ENCODE measurements at regions not wholly inside any gene's neighbourhood (a gene's known extent, or its start where the extent isn't known, plus 50 kb on each side); places are given as distances from the start of the nearest gene placed in this dataset.

GRCh38 chrX:139234898-139235297, 295.6 kb upstream of the F9 start:
- no peaks in the 10 kb centered on the region for H3K4me1 ChIP-seq
- no peak overlapping the region for H3K4me3 ChIP-seq
- H3K27ac ChIP-seq, result no peak overlapping the region
- intact Hi-C loops (cut with DNase I; ENCODE audit: low total_unique reads), result no loop called here
- no peak for DNase-seq
- H3K9me3 ChIP-seq, result no peaks in the 10 kb centered on the region
- H3K36me3 ChIP-seq, result no peaks in the 10 kb centered on the region
- TF ChIP-seq, protein P1, sequence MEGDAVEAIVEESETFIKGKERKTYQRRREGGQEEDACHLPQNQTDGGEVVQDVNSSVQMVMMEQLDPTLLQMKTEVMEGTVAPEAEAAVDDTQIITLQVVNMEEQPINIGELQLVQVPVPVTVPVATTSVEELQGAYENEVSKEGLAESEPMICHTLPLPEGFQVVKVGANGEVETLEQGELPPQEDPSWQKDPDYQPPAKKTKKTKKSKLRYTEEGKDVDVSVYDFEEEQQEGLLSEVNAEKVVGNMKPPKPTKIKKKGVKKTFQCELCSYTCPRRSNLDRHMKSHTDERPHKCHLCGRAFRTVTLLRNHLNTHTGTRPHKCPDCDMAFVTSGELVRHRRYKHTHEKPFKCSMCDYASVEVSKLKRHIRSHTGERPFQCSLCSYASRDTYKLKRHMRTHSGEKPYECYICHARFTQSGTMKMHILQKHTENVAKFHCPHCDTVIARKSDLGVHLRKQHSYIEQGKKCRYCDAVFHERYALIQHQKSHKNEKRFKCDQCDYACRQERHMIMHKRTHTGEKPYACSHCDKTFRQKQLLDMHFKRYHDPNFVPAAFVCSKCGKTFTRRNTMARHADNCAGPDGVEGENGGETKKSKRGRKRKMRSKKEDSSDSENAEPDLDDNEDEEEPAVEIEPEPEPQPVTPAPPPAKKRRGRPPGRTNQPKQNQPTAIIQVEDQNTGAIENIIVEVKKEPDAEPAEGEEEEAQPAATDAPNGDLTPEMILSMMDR (IDR thresholded peaks at IDR 0.05), result no peak
- TF ChIP-seq POLR2A (IDR thresholded peaks at IDR 0.05), result no peak
- H3K27me3 ChIP-seq, result no peaks in the 10 kb centered on the region

GRCh38 chrX:139224953-139225665, 305.4 kb upstream of the F9 start:
- Histone ChIP-seq H3K9me3 (no peaks in the 10 kb centered on the region), H3K27ac (no peak overlapping the region), H3K4me3 (no peak overlapping the region), H3K36me3 (no peaks in the 10 kb centered on the region), H3K27me3 (no peaks in the 10 kb centered on the region), H3K4me1 (no peaks in the 10 kb centered on the region)
- intact Hi-C loops (cut with DNase I; ENCODE audit: low total_unique reads), result no loop called here
- TF ChIP-seq, protein P1 (IDR thresholded peaks at IDR 0.05), result no peak
- no peak for TF ChIP-seq POLR2A (IDR thresholded peaks at IDR 0.05)
- DNase-seq, result no peak

GRCh38 chrX:139222511-139223200, 307.9 kb upstream of the F9 start:
- DNase-seq, result no peak
- Histone ChIP-seq H3K27ac (no peak overlapping the region), H3K4me1 (no peaks in the 10 kb centered on the region), H3K27me3 (peaks cover 0 to 1% of the 10 kb centered on the region in 2 donors), H3K36me3 (no peaks in the 10 kb centered on the region), H3K4me3 (no peak overlapping the region), H3K9me3 (no peaks in the 10 kb centered on the region)
- no peak for TF ChIP-seq POLR2A (IDR thresholded peaks at IDR 0.05)
- TF ChIP-seq, protein P1 (IDR thresholded peaks at IDR 0.05), result no peak
- intact Hi-C loops (cut with DNase I; ENCODE audit: low total_unique reads), result no loop called here

- H3K4me3 ChIP-seq, result no peak overlapping the region
- TF ChIP-seq, protein P1 (IDR thresholded peaks at IDR 0.05), result no peak
- no peak for TF ChIP-seq POLR2A (IDR thresholded peaks at IDR 0.05)
- H3K27me3 ChIP-seq, result peaks cover 0 to 4% of the 10 kb centered on the region in 2 donors
- no peak for DNase-seq
- intact Hi-C loops (cut with DNase I; ENCODE audit: low total_unique reads), result no loop called here
- no peaks in the 10 kb centered on the region for H3K4me1 ChIP-seq
- no peak overlapping the region for H3K27ac ChIP-seq
- no peaks in the 10 kb centered on the region for H3K9me3 ChIP-seq
- H3K36me3 ChIP-seq, result no peaks in the 10 kb centered on the region
Observed at GRCh38 chrX:139213241-139213709, 317.3 kb upstream of the F9 start.

DNA sequence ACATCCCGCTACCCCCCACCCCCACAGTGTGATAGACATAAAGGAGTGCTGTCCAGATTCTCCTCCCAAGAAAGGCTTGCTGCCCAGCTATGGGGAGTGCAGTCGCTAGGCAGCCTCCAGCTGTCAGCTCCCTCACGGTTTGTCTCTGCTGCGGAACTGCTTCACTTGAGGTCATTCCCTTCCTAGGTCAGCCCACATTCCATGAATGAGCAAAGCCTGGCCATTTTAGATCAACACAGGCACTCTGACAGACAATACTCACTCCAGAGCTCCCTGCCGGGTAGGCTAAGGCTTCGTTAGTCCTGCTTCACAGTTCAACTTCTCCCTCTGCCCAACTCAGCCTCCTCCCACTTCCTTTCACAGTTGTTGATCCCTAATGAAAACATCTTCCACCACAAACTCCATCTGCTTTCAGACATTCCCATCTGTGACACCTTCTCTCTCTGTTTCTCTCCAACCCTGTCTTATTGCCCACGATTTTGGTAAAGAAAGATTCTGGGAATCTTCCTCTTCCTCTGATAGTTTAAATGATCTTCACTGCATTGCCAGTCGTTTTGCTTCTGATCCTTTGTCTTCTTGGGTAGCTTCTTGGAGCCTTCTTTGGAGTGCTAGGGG, 318.9 kb upstream of the F9 start:
- H3K4me1 ChIP-seq, result no peaks in the 10 kb centered on the region
- no peak for DNase-seq
- intact Hi-C loops (cut with DNase I; ENCODE audit: low total_unique reads), result no loop called here

More for the DNA sequence above, 318.9 kb upstream of the F9 start:
- Histone ChIP-seq H3K27me3 (no peaks in the 10 kb centered on the region), H3K36me3 (no peaks in the 10 kb centered on the region), H3K9me3 (no peaks in the 10 kb centered on the region), H3K27ac (no peak overlapping the region), H3K4me3 (no peak overlapping the region)
- no peak for TF ChIP-seq POLR2A (IDR thresholded peaks at IDR 0.05)
- TF ChIP-seq, protein P1 (IDR thresholded peaks at IDR 0.05), result no peak
